ENCODE measurements at regions not wholly inside any gene's neighbourhood (a gene's known extent, or its start where the extent isn't known, plus 50 kb on each side); places are given as distances from the start of the nearest gene placed in this dataset.

GRCh38 chr20:60976139-60976538, 275.9 kb upstream of the CDH4 start:
- no peak for DNase-seq

DNA sequence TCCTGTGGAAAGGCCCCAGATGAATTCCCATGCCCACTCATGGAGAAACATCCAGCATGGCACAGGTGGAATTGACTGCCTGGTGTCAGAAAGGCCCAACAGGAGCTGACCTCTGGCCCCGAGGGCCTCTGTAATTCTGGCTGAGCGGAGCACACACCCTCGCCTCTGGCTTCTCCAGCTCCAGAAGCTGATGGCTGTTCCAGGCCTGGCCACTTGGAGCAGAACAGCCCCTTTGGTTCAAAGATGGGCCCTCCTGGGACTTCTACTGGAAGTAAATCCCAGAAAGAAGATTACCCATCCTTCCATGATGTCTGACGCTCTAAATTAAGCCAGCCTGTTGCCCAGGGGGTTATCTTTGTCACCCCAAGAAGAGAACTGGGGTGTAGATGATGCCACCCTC, 275.1 kb upstream of the CDH4 start:
- no peak for DNase-seq

GRCh38 chr20:60977901-60978300, 274.2 kb upstream of the CDH4 start:
- DNase-seq: no peak

DNA sequence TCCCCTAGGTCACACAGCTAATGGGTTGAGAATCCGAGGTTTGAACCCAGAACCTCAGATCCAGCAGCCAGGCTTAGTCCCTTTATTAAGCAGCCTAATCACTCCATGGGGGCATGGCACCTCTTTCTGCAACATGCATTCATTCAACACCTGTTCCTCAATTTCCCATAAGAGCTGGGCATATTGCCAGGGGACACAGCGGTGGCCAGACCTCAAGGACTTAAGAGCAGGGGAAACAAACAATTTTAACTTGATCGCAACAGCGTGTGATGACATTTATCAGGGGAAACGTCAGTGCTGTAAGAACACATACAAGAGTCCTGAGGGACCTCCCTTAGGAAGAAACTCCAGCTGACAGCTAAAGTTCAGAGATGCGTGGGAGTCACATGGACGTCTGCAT, 267.4 kb upstream of the CDH4 start:
- DNase-seq: no peak

- no peak for DNase-seq
Observed at GRCh38 chr20:60986506-60987156, 265.4 kb upstream of the CDH4 start.

- DNase-seq: no peak
Observed at GRCh38 chr20:60990061-60990460, 262.0 kb upstream of the CDH4 start.

DNA sequence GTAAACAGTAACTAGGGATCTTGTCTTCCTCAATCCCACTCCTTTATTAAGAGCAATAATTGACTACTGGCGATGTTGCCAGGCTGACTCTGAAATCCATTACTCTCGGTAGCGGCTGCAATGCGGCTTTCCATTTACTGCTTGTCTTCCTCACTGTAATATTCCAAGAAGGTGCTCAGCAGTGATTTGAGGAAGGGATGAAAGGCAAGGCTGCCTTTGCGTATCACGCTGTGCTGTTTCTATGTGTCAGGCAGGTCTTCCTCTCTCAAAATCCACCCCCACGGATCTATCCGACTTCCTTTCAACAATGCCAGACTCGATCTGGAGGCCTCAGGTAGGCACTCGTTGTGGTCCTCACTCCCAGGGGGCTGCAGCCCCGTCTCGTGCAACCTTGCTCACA, 261.4 kb upstream of the CDH4 start:
- DNase-seq: no peak

GRCh38 chr20:60993433-60994044, 258.5 kb upstream of the CDH4 start:
- DNase-seq: no peak

GRCh38 chr20:60999250-60999649, 252.8 kb upstream of the CDH4 start:
- DNase-seq: no peak

- no peak for DNase-seq
Observed at GRCh38 chr20:61002090-61002489, 250.0 kb upstream of the CDH4 start.

- no peak for DNase-seq
Observed at GRCh38 chr20:61014491-61014890, 237.6 kb upstream of the CDH4 start.

- no peak for DNase-seq
Observed at GRCh38 chr20:61015602-61016001, 236.5 kb upstream of the CDH4 start.

DNA sequence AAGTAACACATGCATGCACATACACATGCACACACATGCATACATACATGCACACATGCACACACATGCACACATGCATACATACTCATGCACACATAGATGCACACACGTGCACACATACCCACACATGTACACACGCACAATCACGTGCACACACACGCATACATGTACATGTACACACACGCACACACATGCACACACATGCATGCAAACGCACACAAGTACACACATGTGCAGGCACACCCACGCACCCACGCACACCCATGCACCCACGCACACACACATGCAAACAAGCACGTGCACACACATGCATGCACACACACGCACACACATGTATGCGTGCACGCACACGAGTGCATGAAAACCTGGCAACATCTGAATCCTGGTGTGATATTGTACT, 232.7 kb upstream of the CDH4 start:
- no peak for DNase-seq

DNA sequence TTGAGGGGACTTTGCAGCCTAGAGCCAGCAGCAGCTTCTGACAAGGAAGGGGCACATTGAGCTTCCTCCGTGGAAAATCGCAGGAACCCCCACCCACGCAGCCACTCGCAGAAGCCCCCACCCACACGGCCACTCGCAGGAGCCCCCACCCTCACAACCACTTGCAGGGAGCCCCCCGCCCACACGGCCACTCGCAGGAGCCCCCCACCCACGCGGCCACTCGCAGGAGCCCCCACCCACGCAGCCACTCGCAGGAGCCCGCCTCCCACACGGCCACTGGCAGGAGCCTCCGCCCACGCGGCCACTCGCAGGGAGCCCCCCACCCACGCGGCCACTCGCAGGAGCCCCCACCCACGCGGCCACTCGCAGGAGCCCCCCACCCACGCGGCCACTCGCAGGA, 228.4 kb upstream of the CDH4 start:
- DNase-seq: no peak

DNA sequence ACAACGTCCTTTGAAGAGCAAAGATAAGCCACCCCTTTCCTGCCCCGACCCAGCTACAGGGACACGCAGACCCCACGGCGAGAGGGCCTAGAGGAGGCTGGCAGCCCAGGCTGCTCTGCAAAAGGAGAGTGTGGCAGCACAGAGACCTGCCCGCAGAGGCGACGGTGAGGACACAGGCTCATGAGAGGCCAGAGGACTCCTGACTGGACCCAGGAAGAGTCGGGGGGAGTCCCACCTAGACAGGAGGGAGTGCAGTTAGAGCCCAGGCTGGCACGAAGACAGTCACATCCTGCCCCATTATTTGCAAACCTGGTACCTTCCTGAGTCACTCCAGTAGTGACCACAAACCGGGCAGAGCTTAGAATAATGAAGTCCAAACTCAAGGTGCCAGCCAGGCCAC, 227.7 kb upstream of the CDH4 start:
- DNase-seq: no peak

GRCh38 chr20:61025536-61025935, 226.5 kb upstream of the CDH4 start:
- DNase-seq: no peak

DNA sequence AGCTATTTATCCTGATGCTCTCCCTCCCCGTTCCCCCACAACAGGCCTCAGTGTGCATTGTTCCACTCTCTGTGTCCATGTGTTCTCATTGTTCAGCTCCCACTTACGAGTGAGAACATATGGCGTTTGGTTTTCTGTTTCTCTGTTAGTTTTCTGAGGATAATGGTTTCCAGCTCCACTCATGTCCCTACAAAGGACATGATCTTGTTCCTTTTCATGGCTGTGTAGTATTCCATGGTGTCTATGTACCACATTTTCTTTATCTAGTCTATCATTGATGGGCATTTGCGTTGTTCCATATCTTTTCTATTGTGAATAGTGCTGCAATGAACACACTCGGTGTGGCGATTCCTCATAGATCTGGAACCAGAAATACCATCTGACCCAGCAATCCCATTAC, 225.9 kb upstream of the CDH4 start:
- DNase-seq: no peak

DNA sequence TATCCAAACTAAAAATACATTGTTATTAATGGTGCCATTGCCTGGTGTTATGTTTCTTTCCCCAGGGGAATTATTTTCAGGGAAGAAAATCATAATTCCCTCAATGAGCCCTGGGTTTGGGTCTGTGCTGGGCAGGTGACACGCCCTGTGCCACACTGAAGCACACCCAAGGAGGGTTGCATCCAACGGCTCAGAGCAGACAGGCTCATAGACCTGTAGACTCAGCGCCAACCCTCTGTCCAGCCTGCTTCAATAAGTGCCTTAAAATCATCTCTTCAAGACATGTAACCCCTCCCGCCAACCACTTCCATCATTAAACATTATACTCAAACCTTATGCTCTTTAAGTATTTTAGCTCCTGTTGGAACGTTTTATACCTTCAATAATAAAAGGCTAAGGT, 225.3 kb upstream of the CDH4 start:
- DNase-seq: no peak

DNA sequence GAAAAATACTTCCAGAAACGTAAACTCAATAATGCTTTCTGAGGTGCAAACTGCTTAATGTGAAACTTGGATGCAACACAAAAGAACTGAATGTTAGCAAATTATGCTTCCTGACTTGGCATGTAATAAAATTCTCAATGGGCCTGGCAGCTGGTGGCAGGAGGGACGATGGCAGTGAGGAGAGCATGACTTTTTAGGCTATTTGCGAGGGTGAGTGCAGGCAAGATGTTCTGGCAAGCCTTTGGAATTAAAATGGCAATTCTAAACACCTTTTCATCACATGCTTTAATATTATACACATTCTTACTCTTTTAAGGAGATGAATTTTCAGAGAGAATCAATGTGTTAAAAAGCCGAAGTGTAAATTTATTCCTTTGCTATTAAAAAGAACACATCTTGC, 224.8 kb upstream of the CDH4 start:
- no peak for DNase-seq

- no peak for DNase-seq
Observed at GRCh38 chr20:61030130-61030529, 221.9 kb upstream of the CDH4 start.

DNA sequence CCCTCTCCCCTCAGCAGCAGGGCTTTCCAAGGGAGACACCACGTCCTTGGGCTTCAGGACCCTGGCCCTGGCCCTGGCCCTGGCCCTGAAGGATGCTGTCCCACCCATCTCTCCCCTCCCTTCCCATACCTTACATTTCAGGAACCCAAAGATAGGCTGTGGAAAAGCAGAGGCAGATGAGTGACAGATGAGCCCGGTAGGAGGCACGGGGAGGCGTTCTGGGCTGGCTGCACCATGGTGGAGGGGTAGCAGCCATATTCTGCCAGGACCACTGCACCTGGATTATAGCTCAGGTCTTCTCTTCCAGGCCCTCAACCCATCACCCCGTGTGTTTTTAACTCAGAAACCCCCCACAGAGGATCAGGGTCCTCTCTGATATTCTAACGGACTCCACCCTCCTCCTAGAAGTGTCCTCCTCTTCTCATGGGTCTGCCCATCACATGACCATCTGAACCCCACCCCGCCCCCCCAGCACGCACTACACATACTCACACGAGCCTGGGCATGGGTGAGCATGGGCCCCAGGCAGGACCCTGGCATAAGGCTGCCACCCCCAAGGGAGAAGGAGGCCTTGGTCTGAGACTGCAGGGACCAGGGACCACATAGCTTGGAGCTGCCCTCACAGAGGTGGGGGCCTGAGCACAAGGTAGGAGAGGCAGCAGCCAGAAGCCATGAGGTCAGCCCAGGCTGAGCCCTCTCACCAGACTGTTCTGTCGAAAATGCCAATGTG, 220.8 kb upstream of the CDH4 start:
- no peak for DNase-seq

- DNase-seq: no peak
Observed at GRCh38 chr20:61037498-61037897, 214.6 kb upstream of the CDH4 start.

DNA sequence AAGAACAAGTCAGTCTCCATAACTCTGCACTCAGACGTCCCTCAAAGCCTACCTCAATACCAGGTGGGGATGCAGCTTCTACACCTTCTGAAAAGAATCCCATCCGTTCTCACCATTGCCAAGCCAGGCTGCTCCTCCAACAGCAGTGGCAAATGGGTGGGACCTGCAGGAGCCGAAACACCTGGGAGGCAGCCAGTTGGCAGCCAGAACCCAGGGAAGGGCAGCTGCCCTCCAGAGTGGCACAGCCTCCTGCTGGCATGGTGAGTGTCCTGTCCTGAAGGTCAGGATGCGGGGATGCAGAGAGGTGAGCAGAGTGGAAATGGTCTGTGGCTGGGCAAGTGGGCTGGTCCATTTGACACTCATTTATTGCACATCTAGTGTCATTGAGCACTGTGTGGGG, 210.6 kb upstream of the CDH4 start:
- DNase-seq: no peak

Data from left hindlimb (tissue), 1 donor.